Omental fat pad (tissue), 3 donors: ENCODE measurements at regions not wholly inside any gene's neighbourhood (a gene's known extent, or its start where the extent isn't known, plus 50 kb on each side); places are given as distances from the start of the nearest gene placed in this dataset.

Experiments used
- ATAC-seq: fragments of 150-250 bp; one replicate; pipeline ENCODE4 v1.9.1; 2016; ENCODE audit warnings: mild to moderate bottlenecking, moderate library complexity; ENCODE audit not compliant: low FRiP score
- DNase-seq: peaks from one replicate; pipeline ENCODE4 v3.0.0-alpha.2; 2019; ENCODE audit warnings: low spot score
- CTCF ChIP-seq, 3 donors: fragments of 450-650 bp; IDR thresholded peaks; one replicate each; pipeline ENCODE4 v1.5.1; 2016 to 2017; ENCODE audit warnings: antibody characterized with exemption in 3 of 3, mild to moderate bottlenecking in 3 of 3, moderate library complexity in 2 of 3

GRCh38 chr3:71900057-71900456, 115.1 kb upstream of the PROK2 start:
- no peak for DNase-seq
- no peak for ATAC-seq
- no peak for TF ChIP-seq CTCF (IDR thresholded peaks at IDR 0.05)

- ATAC-seq, result peak; percentile 50
- no peak for TF ChIP-seq CTCF (IDR thresholded peaks at IDR 0.05)
- DNase-seq, result no peak
These were observed 111.8 kb upstream of the PROK2 start for GRCh38 chr3:71896751-71897150.

DNA sequence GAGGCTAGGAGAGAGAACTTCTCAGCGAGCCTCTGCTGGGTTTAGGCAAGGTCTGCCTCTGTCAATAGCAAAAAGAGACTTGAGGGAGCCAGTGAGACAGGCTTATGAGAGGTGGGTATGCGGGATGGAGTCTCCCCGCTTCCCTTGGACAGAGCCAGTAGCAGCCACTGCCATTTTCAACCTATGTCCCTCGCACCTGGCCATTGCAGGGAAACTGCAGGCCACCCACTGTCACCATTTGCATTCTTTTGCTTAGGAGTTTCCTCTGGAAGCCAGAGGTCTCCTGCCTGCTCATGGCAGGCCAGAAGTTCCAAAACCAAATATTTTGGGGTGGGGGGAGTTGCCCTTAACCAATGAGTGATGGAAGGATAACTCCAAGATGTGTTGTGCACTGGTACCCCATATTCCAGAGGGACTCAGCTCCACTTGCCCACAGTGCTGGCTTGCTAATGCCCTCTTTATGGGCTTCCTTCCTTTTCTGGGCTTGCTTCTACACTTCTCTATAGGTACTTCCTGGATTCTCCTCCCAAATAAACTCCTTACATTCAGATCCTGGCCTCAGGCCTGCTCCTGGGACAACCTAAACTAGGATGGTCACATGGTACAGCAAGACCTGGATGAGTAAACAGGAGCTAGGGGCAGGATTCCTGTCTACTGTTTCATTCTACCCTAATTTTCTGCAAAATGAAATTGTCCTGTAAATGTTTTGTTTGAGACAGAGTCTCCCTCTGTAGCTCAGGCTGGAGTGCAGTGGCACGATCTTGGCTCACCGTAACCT, 108.9 kb upstream of the PROK2 start:
- ATAC-seq (no peak), DNase-seq (no peak)
- no peak for TF ChIP-seq CTCF (IDR thresholded peaks at IDR 0.05)

DNA sequence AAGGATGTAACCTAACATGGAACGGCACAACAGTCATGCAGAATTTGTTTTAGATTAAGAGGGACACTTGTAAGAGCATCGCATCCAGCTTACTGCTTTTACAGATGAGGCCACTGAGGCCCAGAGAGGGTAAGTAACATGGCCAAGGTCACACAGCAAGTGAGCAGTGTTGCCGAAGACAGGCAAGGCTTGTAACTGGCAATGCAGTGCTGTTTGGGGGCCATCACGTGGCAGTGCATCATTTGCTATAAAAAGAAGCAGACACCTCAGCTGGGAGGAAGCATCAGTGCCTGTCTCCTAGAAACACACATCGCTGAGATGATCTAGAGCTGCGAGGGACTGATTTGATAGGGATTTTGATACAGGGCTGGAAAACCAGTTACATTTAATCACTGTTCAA, 108.2 kb upstream of the PROK2 start:
- no peak for DNase-seq
- no peak for ATAC-seq

DNA sequence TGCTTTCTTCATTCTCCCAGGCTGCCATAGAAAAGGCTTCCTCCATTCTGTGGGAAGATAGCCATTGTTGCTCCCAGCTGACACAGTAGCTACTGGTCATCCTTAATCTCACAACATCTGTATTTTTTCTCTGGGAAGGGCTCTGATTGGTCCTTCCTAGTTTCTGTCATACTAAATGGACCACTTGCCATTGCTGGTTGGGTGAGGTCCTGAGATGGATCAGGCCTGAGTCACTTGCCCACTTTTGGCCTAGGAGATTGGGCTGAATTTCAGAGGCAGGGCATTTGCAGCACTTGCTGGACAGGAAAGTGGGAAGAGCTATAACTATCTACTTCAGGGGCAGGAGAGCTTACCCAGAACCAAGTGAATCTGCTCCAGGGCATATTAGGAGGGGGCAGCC, 106.5 kb upstream of the PROK2 start:
- DNase-seq, result no peak
- no peak for TF ChIP-seq CTCF (IDR thresholded peaks at IDR 0.05)
- ATAC-seq, result no peak

More for the DNA sequence above, 108.2 kb upstream of the PROK2 start:
- TF ChIP-seq CTCF (IDR thresholded peaks at IDR 0.05), result no peak

DNA sequence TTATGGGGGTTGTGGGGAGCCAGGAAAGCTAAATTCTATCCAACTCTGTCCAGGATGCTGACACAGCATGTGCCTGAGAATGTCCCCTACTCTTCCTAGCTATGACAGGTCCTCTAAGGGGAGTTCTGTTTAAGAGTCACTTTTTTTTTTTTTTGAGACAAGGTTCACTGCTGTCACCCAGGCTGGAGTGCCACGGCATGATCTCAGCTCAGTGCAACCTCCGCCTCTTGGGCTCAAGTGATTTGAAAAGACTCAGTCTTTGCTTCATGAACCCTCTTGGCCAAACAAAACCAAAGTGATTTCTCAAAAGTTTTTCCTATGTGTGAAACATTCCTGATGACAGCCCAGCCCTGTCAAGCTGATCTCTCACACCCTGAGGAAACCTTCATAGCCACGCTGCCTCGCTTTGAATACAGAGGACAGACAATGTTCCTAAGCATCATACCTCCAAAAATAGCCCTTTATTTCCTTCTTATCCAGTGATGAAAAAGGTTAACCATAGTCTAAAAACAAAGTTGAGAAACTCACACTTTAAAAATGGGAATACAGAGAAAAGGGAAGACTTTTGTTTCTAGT, 105.5 kb upstream of the PROK2 start:
- ATAC-seq (no peak), DNase-seq (no peak)
- TF ChIP-seq CTCF (IDR thresholded peaks at IDR 0.05), result no peak

DNA sequence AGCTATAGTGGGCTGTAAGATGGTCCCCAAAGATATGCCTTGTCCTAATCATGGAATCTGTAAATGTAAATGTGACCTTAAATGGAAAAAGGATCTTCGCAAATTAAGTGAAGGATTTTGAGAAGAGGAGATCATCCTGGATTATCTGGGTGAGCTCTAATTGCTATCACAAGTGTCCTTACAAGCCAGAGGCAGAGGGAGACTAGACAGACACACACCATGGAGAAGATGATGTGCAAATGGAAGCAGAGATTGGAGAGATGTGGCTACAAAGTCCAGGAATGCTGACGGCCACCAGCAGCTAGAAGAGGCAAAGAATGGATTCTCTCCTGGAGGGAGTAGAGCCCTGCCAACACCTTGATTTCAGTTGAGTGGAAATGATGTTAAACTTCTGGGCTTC, 102.3 kb upstream of the PROK2 start:
- no peak for TF ChIP-seq CTCF (IDR thresholded peaks at IDR 0.05)
- ATAC-seq (no peak), DNase-seq (no peak)
